Keratinocyte (primary cell): ENCODE measurements at regions not wholly inside any gene's neighbourhood (a gene's known extent, or its start where the extent isn't known, plus 50 kb on each side); places are given as distances from the start of the nearest gene placed in this dataset.

Experiments used
- DNase-seq: peaks from one replicate; pipeline ENCODE4 v3.0.0-alpha.2; 2011; ENCODE audit warnings: low read depth, missing footprints, low spot score
- FAIRE-seq: peaks from 2 replicates; lab custom pipeline; 2011; peaks lifted over from hg19 to GRCh38; lab: Jason Lieb, UNC
- H2AFZ ChIP-seq: 2 replicates; pipeline ENCODE4 v1.6.0; 2012; ENCODE audit warnings: low read length, control low read depth, inconsistent platforms; ENCODE audit not compliant: control insufficient read depth
- H3K27ac ChIP-seq: 2 replicates; pipeline ENCODE4 v1.5.1; 2011; ENCODE audit warnings: low read length; ENCODE audit not compliant: control insufficient read depth, insufficient read depth
- H3K27me3 ChIP-seq: 3 replicates; pipeline ENCODE4 v1.6.0; 2011; ENCODE audit warnings: low read length; ENCODE audit not compliant: control insufficient read depth, insufficient read depth; ENCODE audit errors: extremely low read depth
- H3K36me3 ChIP-seq, 2 experiments: 2 replicates in 1 of 2; 3 replicates in 1 of 2; pipeline ENCODE4 v1.5.1; 2011; ENCODE audit warnings: low read length in 2 of 2, mild to moderate bottlenecking in 1 of 2; ENCODE audit not compliant: control insufficient read depth in 2 of 2, insufficient read depth in 2 of 2; ENCODE audit errors: extremely low read depth in 1 of 2
- H3K4me1 ChIP-seq: 3 replicates; pipeline ENCODE4 v1.5.1; 2011; ENCODE audit warnings: low read length; ENCODE audit not compliant: control insufficient read depth, insufficient read depth; ENCODE audit errors: extremely low read depth
- H3K4me2 ChIP-seq: 3 replicates; pipeline ENCODE4 v1.6.0; 2011; ENCODE audit warnings: low read depth, low read length; ENCODE audit not compliant: control insufficient read depth, insufficient read depth; ENCODE audit errors: extremely low read depth
- H3K4me3 ChIP-seq, 3 experiments: fragments of 200-600 bp in 1 of 3; sonication (generic) in 1 of 3; 2 replicates in 2 of 3; 3 replicates in 1 of 3; pipeline ENCODE4 v1.5.1; 2011 to 2016; ENCODE audit warnings: low read length in 3 of 3, mild to moderate bottlenecking in 3 of 3, control low read depth in 2 of 3, inconsistent platforms in 1 of 3, low read depth in 1 of 3, mixed read lengths in 1 of 3, mixed run types in 1 of 3, moderate library complexity in 1 of 3; ENCODE audit not compliant: control insufficient read depth in 2 of 3, insufficient read depth in 2 of 3; ENCODE audit errors: extremely low read depth in 1 of 3
- H3K79me2 ChIP-seq: 2 replicates; pipeline ENCODE4 v1.6.0; 2012; ENCODE audit warnings: low read length; ENCODE audit not compliant: control insufficient read depth, insufficient read depth
- H3K9ac ChIP-seq: 3 replicates; pipeline ENCODE4 v1.6.0; 2011; ENCODE audit warnings: low read length; ENCODE audit not compliant: control insufficient read depth, insufficient read depth; ENCODE audit errors: extremely low read depth
- H3K9me1 ChIP-seq: 3 replicates; pipeline ENCODE4 v1.6.0; 2011; ENCODE audit warnings: low read length; ENCODE audit not compliant: control insufficient read depth, insufficient read depth; ENCODE audit errors: extremely low read depth
- H3K9me3 ChIP-seq: 2 replicates; pipeline ENCODE4 v1.5.1; 2012; ENCODE audit warnings: low read depth, low read length; ENCODE audit not compliant: control insufficient read depth
- H4K20me1 ChIP-seq: 3 replicates; pipeline ENCODE4 v1.6.0; 2011; ENCODE audit warnings: low read length; ENCODE audit not compliant: control insufficient read depth, insufficient read depth; ENCODE audit errors: extremely low read depth
- EZH2 ChIP-seq: IDR thresholded peaks from one replicate; pipeline ENCODE4 v1.6.1; 2012; ENCODE audit warnings: inconsistent platforms, mild to moderate bottlenecking, low read length, moderate library complexity
- dilution Hi-C: fragments of 300-500 bp; cut with MboI; formaldehyde crosslinking; loops from one replicate; pipeline ENCODE4 v1.7.0; 2020; ENCODE audit warnings: low sequenced_read_pairs; ENCODE audit not compliant: extremely low pct_ligation_motif_present
- TF ChIP-seq, protein P1 (sequence below), 3 experiments: IDR thresholded peaks in 1 of 3; conservative IDR thresholded peaks in 1 of 3; optimal IDR thresholded peaks in 1 of 3; 2 replicates in 2 of 3; 3 replicates in 1 of 3; pipeline versions ENCODE3 to v1.5.1; 2011; ENCODE audit warnings: low read length in 3 of 3, mild to moderate bottlenecking in 3 of 3, moderate library complexity in 2 of 3, control low read depth in 1 of 3, inconsistent platforms in 1 of 3; ENCODE audit not compliant: insufficient read depth in 2 of 3; ENCODE audit errors: extremely low read depth in 1 of 3

DNA sequence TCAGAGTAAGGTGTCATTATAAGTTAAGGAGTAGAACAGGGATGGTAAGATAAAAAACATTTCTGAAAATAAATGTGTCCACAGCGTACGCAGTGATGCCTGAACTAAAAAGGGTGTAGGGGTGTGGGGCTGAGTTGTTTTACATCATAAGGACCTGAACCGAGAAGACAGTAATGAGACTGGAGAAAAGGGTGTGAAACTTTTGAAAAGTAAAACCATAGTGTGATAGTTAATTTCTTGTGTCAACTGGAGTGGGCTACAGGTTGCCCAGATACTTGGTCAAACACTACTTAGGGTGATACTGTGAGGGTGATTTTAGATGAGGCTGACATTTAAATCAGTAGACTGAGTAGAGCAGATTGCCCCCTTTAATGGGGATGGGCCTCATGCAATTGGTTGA is 169.0 kb upstream of the PRPS1L1 start:
- no peak overlapping the region for H3K27ac ChIP-seq
- no peaks in the 10 kb centered on the region for H3K9me1 ChIP-seq
- H3K36me3 ChIP-seq, result no peaks in the 10 kb centered on the region
- no peak overlapping the region for H3K4me3 ChIP-seq
- H3K79me2 ChIP-seq, result no peaks in the 10 kb centered on the region
- no peak for DNase-seq
- TF ChIP-seq, protein P1, sequence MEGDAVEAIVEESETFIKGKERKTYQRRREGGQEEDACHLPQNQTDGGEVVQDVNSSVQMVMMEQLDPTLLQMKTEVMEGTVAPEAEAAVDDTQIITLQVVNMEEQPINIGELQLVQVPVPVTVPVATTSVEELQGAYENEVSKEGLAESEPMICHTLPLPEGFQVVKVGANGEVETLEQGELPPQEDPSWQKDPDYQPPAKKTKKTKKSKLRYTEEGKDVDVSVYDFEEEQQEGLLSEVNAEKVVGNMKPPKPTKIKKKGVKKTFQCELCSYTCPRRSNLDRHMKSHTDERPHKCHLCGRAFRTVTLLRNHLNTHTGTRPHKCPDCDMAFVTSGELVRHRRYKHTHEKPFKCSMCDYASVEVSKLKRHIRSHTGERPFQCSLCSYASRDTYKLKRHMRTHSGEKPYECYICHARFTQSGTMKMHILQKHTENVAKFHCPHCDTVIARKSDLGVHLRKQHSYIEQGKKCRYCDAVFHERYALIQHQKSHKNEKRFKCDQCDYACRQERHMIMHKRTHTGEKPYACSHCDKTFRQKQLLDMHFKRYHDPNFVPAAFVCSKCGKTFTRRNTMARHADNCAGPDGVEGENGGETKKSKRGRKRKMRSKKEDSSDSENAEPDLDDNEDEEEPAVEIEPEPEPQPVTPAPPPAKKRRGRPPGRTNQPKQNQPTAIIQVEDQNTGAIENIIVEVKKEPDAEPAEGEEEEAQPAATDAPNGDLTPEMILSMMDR (optimal IDR thresholded peaks at IDR 0.05 in 1 of 3, IDR thresholded peaks at IDR 0.05 in 1 of 3, conservative IDR thresholded peaks at IDR 0.05 in 1 of 3; ENCODE audit: extremely low read depth in 1 of 3, insufficient read depth in 2 of 3, low read length in 3 of 3), result no peak
- no peak for TF ChIP-seq EZH2
- no peaks in the 10 kb centered on the region for H3K4me1 ChIP-seq
- FAIRE-seq, result no peak
- H3K9ac ChIP-seq, result no peak overlapping the region
- H2AFZ ChIP-seq, result no peak overlapping the region
- H4K20me1 ChIP-seq, result no peaks in the 10 kb centered on the region
- peaks cover 3% of the 10 kb centered on the region for H3K27me3 ChIP-seq
- dilution Hi-C loops, result no loop called here
- H3K4me2 ChIP-seq, result no peak overlapping the region
- H3K9me3 ChIP-seq, result no peaks in the 10 kb centered on the region

DNA sequence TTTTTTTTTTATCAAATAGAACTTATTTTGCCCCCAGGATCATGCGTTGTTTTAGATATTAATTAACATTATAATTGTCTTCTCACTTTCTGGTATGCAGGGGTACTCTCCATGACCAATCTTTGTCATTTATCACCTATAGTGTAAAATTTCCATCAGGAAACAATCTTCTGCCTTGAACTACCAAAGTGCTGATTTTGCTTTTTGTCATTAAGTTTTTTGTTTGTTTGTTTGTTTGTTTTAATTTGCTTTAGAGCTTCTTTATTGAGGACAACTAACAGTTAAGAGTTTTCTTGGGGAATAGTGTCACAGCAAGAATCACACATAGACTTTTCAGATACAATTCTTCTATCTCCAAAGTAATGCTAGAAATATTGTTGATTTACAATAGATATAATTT is 171.2 kb upstream of the PRPS1L1 start:
- no peak for FAIRE-seq
- dilution Hi-C loops, result no loop called here

More for the DNA sequence above, 171.2 kb upstream of the PRPS1L1 start:
- TF ChIP-seq, protein P1 (optimal IDR thresholded peaks at IDR 0.05 in 1 of 3, IDR thresholded peaks at IDR 0.05 in 1 of 3, conservative IDR thresholded peaks at IDR 0.05 in 1 of 3; ENCODE audit: extremely low read depth in 1 of 3, insufficient read depth in 2 of 3, low read length in 3 of 3), result no peak
- no peak for TF ChIP-seq EZH2
- no peaks in the 10 kb centered on the region for H3K4me1 ChIP-seq
- no peaks in the 10 kb centered on the region for H3K79me2 ChIP-seq
- H2AFZ ChIP-seq, result no peak overlapping the region
- H3K4me3 ChIP-seq, result no peak overlapping the region
- no peak overlapping the region for H3K4me2 ChIP-seq
- no peaks in the 10 kb centered on the region for H4K20me1 ChIP-seq
- no peaks in the 10 kb centered on the region for H3K36me3 ChIP-seq
- no peaks in the 10 kb centered on the region for H3K9me1 ChIP-seq
- no peak overlapping the region for H3K27ac ChIP-seq
- peaks cover 3% of the 10 kb centered on the region for H3K27me3 ChIP-seq
- no peak for DNase-seq
- no peaks in the 10 kb centered on the region for H3K9me3 ChIP-seq
- no peak overlapping the region for H3K9ac ChIP-seq
